ENCODE measurements at regions not wholly inside any gene's neighbourhood (a gene's known extent, or its start where the extent isn't known, plus 50 kb on each side); places are given as distances from the start of the nearest gene placed in this dataset.

- no peak for TF ChIP-seq CTCF (IDR thresholded peaks at IDR 0.05)
- no peak for TF ChIP-seq POLR2A (IDR thresholded peaks at IDR 0.05)
These were observed 269.7 kb upstream of the SLC8A1 start for GRCh38 chr2:40721595-40721994.

All from esophagus squamous epithelium (tissue), 4 donors.